H1 (cell line): ENCODE measurements at regions not wholly inside any gene's neighbourhood (a gene's known extent, or its start where the extent isn't known, plus 50 kb on each side); places are given as distances from the start of the nearest gene placed in this dataset.
A peak's percentile ranks its signal among the peaks of the same experiment; 100 is the strongest.

Experiments
- CTCF ChIA-PET: fragments of 300-600 bp; sonication (Branson Sonifier 250); formaldehyde crosslinking; loops from one replicate; lab custom pipeline; 2021; ENCODE audit not compliant: partially characterized antibody; lab: Charles Lee
- POLR2A ChIA-PET: fragments of 300-600 bp; sonication (Branson Sonifier 250); formaldehyde crosslinking; loops from one replicate; lab custom pipeline; 2021; ENCODE audit warnings: inconsistent platforms; ENCODE audit not compliant: partially characterized antibody; lab: Charles Lee
- DNase-seq, 2 experiments: peaks; one replicate each; pipeline versions ENCODE4 v3.0.0 to v3.0.0-alpha.2; 2010 to 2022; ENCODE audit warnings: low spot score in 2 of 2, low read depth in 1 of 2, mixed read lengths in 1 of 2
- FAIRE-seq: peaks from 2 replicates; lab custom pipeline; 2011; peaks lifted over from hg19 to GRCh38; lab: Jason Lieb, UNC
- H2AFZ ChIP-seq: 2 replicates; pipeline ENCODE4 v1.8.1; 2012; ENCODE audit warnings: low read length, inconsistent platforms
- H2AK5ac ChIP-seq: 2 replicates; pipeline ENCODE4 v1.6.1; 2013; ENCODE audit warnings: low read depth, low read length
- H2BK120ac ChIP-seq: replicated peaks from 2 replicates; pipeline ENCODE3; 2013; ENCODE audit warnings: low read depth, low read length, inconsistent platforms
- H2BK12ac ChIP-seq: 2 replicates; pipeline ENCODE4 v1.6.1; 2013; ENCODE audit warnings: low read depth, low read length
- H2BK15ac ChIP-seq: 2 replicates; pipeline ENCODE4 v1.6.1; 2013; ENCODE audit warnings: low read length
- H2BK20ac ChIP-seq: 2 replicates; pipeline ENCODE4 v1.6.1; 2013; ENCODE audit warnings: low read length
- H2BK5ac ChIP-seq: 2 replicates; pipeline ENCODE4 v1.6.1; 2013; ENCODE audit warnings: low read depth, low read length
- H3K14ac ChIP-seq: 2 replicates; pipeline ENCODE4 v1.6.1; 2013; ENCODE audit warnings: inconsistent platforms; ENCODE audit not compliant: insufficient read length
- H3K18ac ChIP-seq: 2 replicates; pipeline ENCODE4 v1.6.1; 2013; ENCODE audit warnings: low read length; ENCODE audit errors: extremely low read depth
- H3K23ac ChIP-seq: 2 replicates; pipeline ENCODE4 v1.6.1; 2013; ENCODE audit warnings: inconsistent platforms; ENCODE audit not compliant: insufficient read length
- H3K23me2 ChIP-seq: 2 replicates; pipeline ENCODE4 v1.6.1; 2013; ENCODE audit warnings: low read depth, low read length
- H3K27ac ChIP-seq: 2 replicates; pipeline ENCODE4 v1.6.1; 2011; ENCODE audit warnings: low read depth, low read length, inconsistent platforms
- H3K27me3 ChIP-seq, 4 experiments: replicated peaks in 1 of 4; 1 replicate in 1 of 4; 2 replicates in 3 of 4; pipeline versions ENCODE4 v1.6.1 to v1.8.1; 2011 to 2013; ENCODE audit warnings: low read length in 3 of 4, mild to moderate bottlenecking in 3 of 4, inconsistent platforms in 2 of 4, mixed read lengths in 2 of 4, moderate library complexity in 1 of 4; ENCODE audit not compliant: control insufficient read depth in 3 of 4, insufficient read depth in 3 of 4; ENCODE audit errors: extremely low read depth in 1 of 4
- H3K36me3 ChIP-seq, 4 experiments: 2 replicates each; pipeline versions ENCODE4 v1.6.1 to v1.8.1; 2011 to 2013; ENCODE audit warnings: mild to moderate bottlenecking in 4 of 4, low read length in 3 of 4, moderate library complexity in 2 of 4, control low read depth in 1 of 4, inconsistent platforms in 1 of 4; ENCODE audit not compliant: insufficient read depth in 4 of 4, control insufficient read depth in 2 of 4
- H3K4ac ChIP-seq: replicated peaks from 2 replicates; pipeline ENCODE3; 2013; ENCODE audit warnings: low read length, low read depth, mixed read lengths, inconsistent platforms; ENCODE audit not compliant: insufficient read length
- H3K4me1 ChIP-seq, 4 experiments: replicated peaks in 1 of 4; 1 replicate in 1 of 4; 2 replicates in 3 of 4; pipeline versions ENCODE4 v1.6.1 to v1.8.1; 2011 to 2013; ENCODE audit warnings: low read length in 3 of 4, inconsistent platforms in 2 of 4, mixed read lengths in 1 of 4; ENCODE audit not compliant: insufficient read depth in 4 of 4, control insufficient read depth in 3 of 4
- H3K4me2 ChIP-seq, 2 experiments: 2 replicates each; pipeline versions ENCODE4 v1.6.1 to v1.8.1; 2011 to 2013; ENCODE audit warnings: low read depth in 2 of 2, low read length in 2 of 2, control low read depth in 1 of 2, inconsistent platforms in 1 of 2, mild to moderate bottlenecking in 1 of 2; ENCODE audit not compliant: insufficient read depth in 1 of 2
- H3K4me3 ChIP-seq, 4 experiments: fragments of 200-600, 300-600 bp in 1 of 4; sonication (generic), shearing (Covaris generic), sonication (Bioruptor Twin) in 1 of 4; 2 replicates each; pipeline versions ENCODE4 v1.5.1 to v1.8.1; 2011 to 2016; ENCODE audit warnings: low read length in 4 of 4, low read depth in 3 of 4, control low read depth in 2 of 4, inconsistent platforms in 2 of 4, mild to moderate bottlenecking in 2 of 4, mixed read lengths in 1 of 4, moderate library complexity in 1 of 4; ENCODE audit not compliant: insufficient read depth in 2 of 4; ENCODE audit errors: extremely low read depth in 1 of 4
- H3K56ac ChIP-seq: replicated peaks from 2 replicates; pipeline ENCODE3; 2013; ENCODE audit warnings: low read depth, mild to moderate bottlenecking, mixed read lengths, low read length, inconsistent platforms; ENCODE audit not compliant: insufficient read length
- H3K79me1 ChIP-seq: 2 replicates; pipeline ENCODE4 v1.6.1; 2013; ENCODE audit warnings: low read depth, low read length, control low read depth
- H3K79me2 ChIP-seq, 2 experiments: 2 replicates each; pipeline versions ENCODE4 v1.6.1 to v1.8.1; 2012 to 2013; ENCODE audit warnings: low read length in 2 of 2, mild to moderate bottlenecking in 2 of 2, inconsistent platforms in 1 of 2; ENCODE audit not compliant: insufficient read depth in 2 of 2, control insufficient read depth in 1 of 2
- H3K9ac ChIP-seq, 4 experiments: replicated peaks in 1 of 4; 1 replicate in 1 of 4; 2 replicates in 3 of 4; pipeline versions ENCODE4 v1.6.1 to v1.8.1; 2011 to 2013; ENCODE audit warnings: low read depth in 3 of 4, low read length in 3 of 4, control low read depth in 2 of 4, mild to moderate bottlenecking in 2 of 4, moderate library complexity in 2 of 4, inconsistent platforms in 1 of 4; ENCODE audit errors: extremely low read depth in 1 of 4
- H3K9me3 ChIP-seq, 2 experiments: 2 replicates each; pipeline versions ENCODE4 v1.6.1 to v1.8.1; 2012 to 2013; ENCODE audit warnings: mild to moderate bottlenecking in 2 of 2, moderate library complexity in 2 of 2, control low read depth in 1 of 2, inconsistent platforms in 1 of 2, low read depth in 1 of 2, low read length in 1 of 2, mixed read lengths in 1 of 2; ENCODE audit not compliant: insufficient read depth in 2 of 2
- H4K20me1 ChIP-seq, 2 experiments: replicated peaks in 1 of 2; 2 replicates each; pipeline versions ENCODE3 to v1.8.1; 2011 to 2013; ENCODE audit warnings: inconsistent platforms in 2 of 2, low read length in 2 of 2, mild to moderate bottlenecking in 1 of 2; ENCODE audit not compliant: insufficient read depth in 2 of 2, control insufficient read depth in 1 of 2
- H4K5ac ChIP-seq: 2 replicates; pipeline ENCODE4 v1.6.1; 2013; ENCODE audit warnings: low read length, low read depth, mixed read lengths, inconsistent platforms; ENCODE audit not compliant: insufficient read length
- H4K8ac ChIP-seq: 2 replicates; pipeline ENCODE4 v1.8.0; 2013; ENCODE audit warnings: mild to moderate bottlenecking, moderate library complexity, low read length, inconsistent platforms; ENCODE audit not compliant: insufficient read depth; ENCODE audit errors: extremely low read depth
- H4K91ac ChIP-seq: replicated peaks from 2 replicates; pipeline ENCODE3; 2013; ENCODE audit warnings: low read length, mixed read lengths, inconsistent platforms; ENCODE audit not compliant: insufficient read length
- GABPA ChIP-seq: IDR thresholded peaks from 2 replicates; pipeline ENCODE4 v1.6.1; 2011; ENCODE audit warnings: mild to moderate bottlenecking, low read length, moderate library complexity, borderline replicate concordance; ENCODE audit not compliant: insufficient read depth
- JUND ChIP-seq: IDR thresholded peaks from 2 replicates; pipeline ENCODE4 v1.6.1; 2011; ENCODE audit warnings: mild to moderate bottlenecking, improper control_type of control experiment, low read length
- SP4 ChIP-seq: IDR thresholded peaks from 2 replicates; pipeline ENCODE4 v1.6.1; 2012; ENCODE audit warnings: low read length, inconsistent platforms
- TAF7 ChIP-seq: optimal IDR thresholded peaks from 2 replicates; pipeline ENCODE3; 2011; ENCODE audit warnings: low read depth, mild to moderate bottlenecking, inconsistent platforms, low read length, moderate library complexity, borderline replicate concordance
- WGBS, 2 experiments: shearing (Covaris generic) in 1 of 2; methylation state at CpG; one replicate each; pipeline versions ENCODE4 v1.1.6 to v1.1.7; 2013 to 2015; ENCODE audit warnings: low lambda C conversion rate in 2 of 2, mixed read lengths in 2 of 2, inconsistent platforms in 1 of 2, low coverage in 1 of 2, missing lambda C conversion rate in 1 of 2; ENCODE audit not compliant: insufficient replicate concordance in 2 of 2, insufficient coverage in 1 of 2, insufficient read length in 1 of 2; ENCODE audit errors: extremely low coverage in 1 of 2, missing lambda C conversion rate in 1 of 2; 5-methylcytosine and 5-hydroxymethylcytosine counted together

DNA sequence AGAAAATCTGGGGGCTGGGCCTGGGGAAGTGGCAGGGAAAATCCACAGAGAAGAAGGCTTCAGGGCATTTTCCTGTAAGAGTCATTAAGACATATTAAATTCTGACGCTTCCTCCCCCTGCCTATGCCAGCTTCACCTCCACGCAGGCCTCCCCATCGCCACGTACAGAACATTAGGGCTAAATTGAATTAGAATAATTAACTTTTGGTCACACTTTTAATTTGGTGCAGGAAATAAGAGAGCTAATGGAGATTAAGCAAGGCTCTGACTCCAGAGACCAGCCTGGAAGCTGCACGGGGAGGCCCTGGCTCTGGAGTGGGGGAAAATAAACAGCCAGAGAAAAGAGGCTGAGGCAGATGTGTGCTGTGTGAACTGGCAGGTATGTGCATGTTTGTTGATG, 148.0 kb downstream of the CCT6B start:
- Histone ChIP-seq H3K23me2 (no peaks in the 10 kb centered on the region), H2BK20ac (no peak overlapping the region), H3K4me3 (no peak overlapping the region), H3K14ac (no peak overlapping the region), H4K8ac (no peak overlapping the region), H3K27ac (no peak overlapping the region), H4K91ac (no peak overlapping the region), H3K36me3 (no peaks in the 10 kb centered on the region), H2AFZ (no peak overlapping the region), H3K56ac (no peak overlapping the region), H2AK5ac (no peak overlapping the region), H2BK120ac (no peak overlapping the region), H3K9me3 (no peaks in the 10 kb centered on the region), H3K23ac (no peak overlapping the region), H3K9ac (no peak overlapping the region), H3K4me1 (peaks cover 2 to 11% (median 5%) of the 10 kb centered on the region in 4 experiments; a peak in 3 of 7 replicates), H4K5ac (no peak overlapping the region), H3K27me3 (peaks cover 0 to 2% (median 0%) of the 10 kb centered on the region in 4 experiments; a peak in 2 of 7 replicates), H3K4ac (no peak overlapping the region), H2BK15ac (no peak overlapping the region), H3K79me2 (no peaks in the 10 kb centered on the region), H3K18ac (no peak overlapping the region), H2BK12ac (0 out of 2 replicates have a peak overlapping the region, but pooled peaks have one; percentile 18), H3K79me1 (no peaks in the 10 kb centered on the region), H2BK5ac (no peak overlapping the region), H4K20me1 (no peaks in the 10 kb centered on the region), H3K4me2 (no peak overlapping the region)
- 93% methylated on average over 5 of the region's 5 CpGs; no CpG with 5 or more reads in 1 of the 2 experiments for WGBS, 2 experiments
- FAIRE-seq (no peak), DNase-seq (no peak)
- TF ChIP-seq GABPA: no peak
- TF ChIP-seq JUND: no peak
- TF ChIP-seq TAF7: no peak
- TF ChIP-seq SP4: no peak
- POLR2A ChIA-PET: interaction anchor here (0.6 kb wide), 1 partner anchor 9 kb away, joined by 3 read pairs; no protein-coding TSS in a partner anchor
- CTCF ChIA-PET: interaction anchor here (1.6 to 1.8 kb wide), 2 partner anchors 9 to 270 kb away, joined by 4 read pairs; no protein-coding TSS in a partner anchor
